PC-3 (cell line): ENCODE measurements at regions not wholly inside any gene's neighbourhood (a gene's known extent, or its start where the extent isn't known, plus 50 kb on each side); places are given as distances from the start of the nearest gene placed in this dataset.

ENCODE experiments used
- EZH2 ChIP-seq: fragments of 300-600 bp; sonication (generic); IDR thresholded peaks from one replicate; pipeline ENCODE4 v1.6.1; 2017; ENCODE audit warnings: antibody characterized with exemption, mild to moderate bottlenecking, low read length; ENCODE audit not compliant: unreplicated experiment
- EZH2phosphoT487 ChIP-seq: fragments of 300-600 bp; sonication (generic); IDR thresholded peaks from 2 replicates; pipeline ENCODE4 v1.6.1; 2018; ENCODE audit warnings: mild to moderate bottlenecking, antibody characterized with exemption, low read length, borderline replicate concordance
- TF ChIP-seq, protein P1 (sequence below): fragments of 300-600 bp; sonication (generic); conservative IDR thresholded peaks from 2 replicates; pipeline ENCODE4 v1.5.1; 2017; ENCODE audit warnings: antibody characterized with exemption, low read depth, mild to moderate bottlenecking, low read length

DNA sequence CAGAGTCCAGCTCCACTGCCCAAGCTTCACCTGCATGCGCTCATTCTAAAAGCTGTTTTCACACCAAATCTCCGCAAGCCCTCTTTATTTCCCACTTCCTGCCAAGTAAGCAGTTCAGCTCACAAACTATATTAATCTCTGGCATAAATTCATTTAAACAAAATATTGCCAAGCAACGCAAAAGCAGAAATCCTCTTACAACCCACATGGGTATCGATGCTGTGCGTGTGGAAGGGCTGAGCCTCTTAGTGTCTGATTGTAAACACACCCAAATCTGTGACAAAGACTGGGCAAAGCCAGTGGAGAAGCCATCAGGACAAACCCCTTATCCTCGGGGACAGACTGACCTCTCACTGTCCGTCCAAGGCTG, 124.3 kb upstream of the ATP2B2 start:
- TF ChIP-seq, protein P1, sequence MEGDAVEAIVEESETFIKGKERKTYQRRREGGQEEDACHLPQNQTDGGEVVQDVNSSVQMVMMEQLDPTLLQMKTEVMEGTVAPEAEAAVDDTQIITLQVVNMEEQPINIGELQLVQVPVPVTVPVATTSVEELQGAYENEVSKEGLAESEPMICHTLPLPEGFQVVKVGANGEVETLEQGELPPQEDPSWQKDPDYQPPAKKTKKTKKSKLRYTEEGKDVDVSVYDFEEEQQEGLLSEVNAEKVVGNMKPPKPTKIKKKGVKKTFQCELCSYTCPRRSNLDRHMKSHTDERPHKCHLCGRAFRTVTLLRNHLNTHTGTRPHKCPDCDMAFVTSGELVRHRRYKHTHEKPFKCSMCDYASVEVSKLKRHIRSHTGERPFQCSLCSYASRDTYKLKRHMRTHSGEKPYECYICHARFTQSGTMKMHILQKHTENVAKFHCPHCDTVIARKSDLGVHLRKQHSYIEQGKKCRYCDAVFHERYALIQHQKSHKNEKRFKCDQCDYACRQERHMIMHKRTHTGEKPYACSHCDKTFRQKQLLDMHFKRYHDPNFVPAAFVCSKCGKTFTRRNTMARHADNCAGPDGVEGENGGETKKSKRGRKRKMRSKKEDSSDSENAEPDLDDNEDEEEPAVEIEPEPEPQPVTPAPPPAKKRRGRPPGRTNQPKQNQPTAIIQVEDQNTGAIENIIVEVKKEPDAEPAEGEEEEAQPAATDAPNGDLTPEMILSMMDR: no peak
- no peak for TF ChIP-seq EZH2
- TF ChIP-seq EZH2phosphoT487: no peak
